Caco-2 (cell line): ENCODE measurements at regions not wholly inside any gene's neighbourhood (a gene's known extent, or its start where the extent isn't known, plus 50 kb on each side); places are given as distances from the start of the nearest gene placed in this dataset.

Experiments
- BruUV-seq: library from RNA; stranded (reverse); fragments of 400-500 nt; replicated peaks from 2 replicates; lab custom pipeline; 2021; lab: Mats Ljungman, UMichigan
- CTCF ChIA-PET: fragments of 300-600 bp; sonication (Branson Sonifier 250); formaldehyde crosslinking; loops from one replicate; lab custom pipeline; 2022; ENCODE audit warnings: antibody characterized with exemption; lab: Charles Lee
- POLR2A ChIA-PET: fragments of 300-600 bp; sonication (Branson Sonifier 250); formaldehyde crosslinking; loops from one replicate; lab custom pipeline; 2022; ENCODE audit warnings: antibody characterized with exemption; lab: Charles Lee
- DNase-seq, 2 experiments: peaks; one replicate each; pipeline versions ENCODE4 v3.0.0 to v3.0.0-alpha.2; 2020 to 2022
- H3K27me3 ChIP-seq: replicated peaks from 2 replicates; pipeline ENCODE4 v1.6.0; 2011; ENCODE audit warnings: low read length; ENCODE audit not compliant: control insufficient read depth, insufficient read depth
- H3K36me3 ChIP-seq: 2 replicates; pipeline ENCODE4 v1.5.1; 2011; ENCODE audit warnings: low read length; ENCODE audit not compliant: control insufficient read depth, insufficient read depth
- H3K4me1 ChIP-seq: fragments of 250-450 bp; sonication (Bioruptor Pico); 2 replicates; pipeline ENCODE4 v1.5.1; 2020; ENCODE audit warnings: mild to moderate bottlenecking
- H3K4me3 ChIP-seq: 2 replicates; pipeline ENCODE4 v1.5.1; 2011; ENCODE audit warnings: low read depth, mild to moderate bottlenecking, control low read depth, low read length
- H3K9me3 ChIP-seq: fragments of 250-450 bp; sonication (Bioruptor Pico); 2 replicates; pipeline ENCODE4 v1.5.1; 2020; ENCODE audit warnings: mild to moderate bottlenecking, moderate library complexity
- H3K27ac Mint-ChIP-seq: one replicate; pipeline ENCODE4 v1.8.0; 2022; ENCODE audit warnings: mixed read lengths; ENCODE audit not compliant: unreplicated experiment
- H3K27me3 Mint-ChIP-seq: one replicate; pipeline ENCODE4 v1.8.0; 2022; ENCODE audit warnings: mixed read lengths; ENCODE audit not compliant: insufficient read depth, unreplicated experiment
- H3K36me3 Mint-ChIP-seq: one replicate; pipeline ENCODE4 v1.8.0; 2022; ENCODE audit warnings: mild to moderate bottlenecking, mixed read lengths; ENCODE audit not compliant: insufficient read depth, unreplicated experiment
- H3K4me1 Mint-ChIP-seq: one replicate; pipeline ENCODE4 v1.8.0; 2022; ENCODE audit warnings: low read depth, mixed read lengths; ENCODE audit not compliant: unreplicated experiment
- H3K4me3 Mint-ChIP-seq: one replicate; pipeline ENCODE4 v1.8.0; 2022; ENCODE audit warnings: mild to moderate bottlenecking, moderate library complexity, mixed read lengths; ENCODE audit not compliant: unreplicated experiment
- H3K9me3 Mint-ChIP-seq: one replicate; pipeline ENCODE4 v1.8.0; 2022; ENCODE audit warnings: mixed read lengths; ENCODE audit not compliant: unreplicated experiment
- CTCF ChIP-seq, 2 experiments: fragments of 200-600 bp in 1 of 2; IDR thresholded peaks; 1 replicate in 1 of 2; 2 replicates in 1 of 2; pipeline versions ENCODE4 v1.5.1 to v1.8.0; 2011 to 2022; ENCODE audit warnings: antibody characterized with exemption in 1 of 2, control low read depth in 1 of 2, inconsistent platforms in 1 of 2, low read depth in 1 of 2, low read length in 1 of 2, mild to moderate bottlenecking in 1 of 2, moderate library complexity in 1 of 2; ENCODE audit not compliant: insufficient read depth in 1 of 2, severe bottlenecking in 1 of 2, unreplicated experiment in 1 of 2
- intact Hi-C: fragments of 100-400 bp; cut with micrococcal nuclease; formaldehyde crosslinking; loops from one replicate; pipeline ENCODE4 v1.10.0; 2022; ENCODE audit not compliant: unreplicated experiment

GRCh38 chr5:92459654-92460053 is 1076.5 kb upstream of the ARRDC3 start:
- Mint-ChIP-seq H3K27ac (no peak overlapping the region), H3K27me3 (no peaks in the 10 kb centered on the region), H3K36me3 (no peaks in the 10 kb centered on the region), H3K4me1 (no peaks in the 10 kb centered on the region), H3K4me3 (no peak overlapping the region), H3K9me3 (no peaks in the 10 kb centered on the region)
- no peaks in the 10 kb centered on the region for H3K4me1 ChIP-seq
- H3K27me3 ChIP-seq: no peaks in the 10 kb centered on the region
- no TSS peak for BruUV-seq
- CTCF ChIA-PET: no interaction called here
- no peak overlapping the region for H3K4me3 ChIP-seq
- DNase-seq: no peak
- H3K9me3 ChIP-seq: no peaks in the 10 kb centered on the region
- intact Hi-C loops: no loop called here
- H3K36me3 ChIP-seq: no peaks in the 10 kb centered on the region
- POLR2A ChIA-PET: no interaction called here
- no peak for TF ChIP-seq CTCF (IDR thresholded peaks at IDR 0.05; ENCODE audit: insufficient read depth in 1 of 2, low read depth in 1 of 2, low read length in 1 of 2, severe bottlenecking in 1 of 2, unreplicated experiment in 1 of 2)

- Mint-ChIP-seq H3K4me1 (no peaks in the 10 kb centered on the region), H3K36me3 (no peaks in the 10 kb centered on the region), H3K9me3 (no peaks in the 10 kb centered on the region), H3K27me3 (no peaks in the 10 kb centered on the region), H3K27ac (no peak overlapping the region), H3K4me3 (no peak overlapping the region)
- Histone ChIP-seq H3K4me3 (no peak overlapping the region), H3K4me1 (no peaks in the 10 kb centered on the region), H3K9me3 (no peaks in the 10 kb centered on the region), H3K27me3 (no peaks in the 10 kb centered on the region), H3K36me3 (no peaks in the 10 kb centered on the region)
- CTCF ChIA-PET: no interaction called here
- no peak for DNase-seq
- no TSS peak for BruUV-seq
- POLR2A ChIA-PET: no interaction called here
- intact Hi-C loops: no loop called here
- TF ChIP-seq CTCF (IDR thresholded peaks at IDR 0.05; ENCODE audit: insufficient read depth in 1 of 2, low read depth in 1 of 2, low read length in 1 of 2, severe bottlenecking in 1 of 2, unreplicated experiment in 1 of 2): no peak
Observed at GRCh38 chr5:92455011-92455410, 1071.9 kb upstream of the ARRDC3 start.

- BruUV-seq: no TSS peak
- H3K4me3 ChIP-seq: no peak overlapping the region
- H3K27me3 ChIP-seq: no peaks in the 10 kb centered on the region
- CTCF ChIA-PET: no interaction called here
- H3K9me3 ChIP-seq: no peaks in the 10 kb centered on the region
- Mint-ChIP-seq H3K27ac (no peak overlapping the region), H3K4me3 (no peak overlapping the region), H3K36me3 (no peaks in the 10 kb centered on the region), H3K27me3 (peaks cover 2% of the 10 kb centered on the region), H3K4me1 (no peaks in the 10 kb centered on the region), H3K9me3 (no peaks in the 10 kb centered on the region)
- H3K36me3 ChIP-seq: no peaks in the 10 kb centered on the region
- no peaks in the 10 kb centered on the region for H3K4me1 ChIP-seq
- intact Hi-C loops: no loop called here
- POLR2A ChIA-PET: no interaction called here
- DNase-seq: no peak
- TF ChIP-seq CTCF (IDR thresholded peaks at IDR 0.05; ENCODE audit: insufficient read depth in 1 of 2, low read depth in 1 of 2, low read length in 1 of 2, severe bottlenecking in 1 of 2, unreplicated experiment in 1 of 2): no peak
Observed at GRCh38 chr5:92444888-92445287, 1061.8 kb upstream of the ARRDC3 start.
